Stimulated activated CD8-positive, alpha-beta memory T cell treated with anti-CD3 and anti-CD28 coated beads, Interleukin-15, amount 100 ng/mL, for 4 hours (primary cell): ENCODE measurements at regions not wholly inside any gene's neighbourhood (a gene's known extent, or its start where the extent isn't known, plus 50 kb on each side); places are given as distances from the start of the nearest gene placed in this dataset.

Experiments used
- DNase-seq, 2 donors: peaks; one replicate each; pipeline ENCODE4 v3.0.0-alpha.2; 2020; ENCODE audit warnings: low read depth in 2 of 2

GRCh38 chr10:78997635-78998618, 70.8 kb upstream of the ZMIZ1 start:
- no peak for DNase-seq

- DNase-seq, result no peak
These were observed 67.5 kb upstream of the ZMIZ1 start for GRCh38 chr10:79001082-79001885.

- DNase-seq, result no peak
These were observed 66.4 kb upstream of the ZMIZ1 start for GRCh38 chr10:79002336-79002735.

- no peak for DNase-seq
These were observed 65.3 kb upstream of the ZMIZ1 start for GRCh38 chr10:79003183-79004100.

- DNase-seq, result no peak
These were observed 64.5 kb upstream of the ZMIZ1 start for GRCh38 chr10:79004311-79004710.

- no peak for DNase-seq
These were observed 63.5 kb upstream of the ZMIZ1 start for GRCh38 chr10:79005126-79005810.

GRCh38 chr10:79007018-79007417, 61.7 kb upstream of the ZMIZ1 start:
- DNase-seq, result no peak

- DNase-seq, result no peak
These were observed 61.1 kb upstream of the ZMIZ1 start for GRCh38 chr10:79007421-79008319.

- DNase-seq, result no peak
These were observed 59.6 kb upstream of the ZMIZ1 start for GRCh38 chr10:79009145-79009544.

- no peak for DNase-seq
These were observed 56.2 kb upstream of the ZMIZ1 start for GRCh38 chr10:79012567-79012966.

GRCh38 chr10:79013406-79013987, 55.3 kb upstream of the ZMIZ1 start:
- no peak for DNase-seq

- no peak for DNase-seq
These were observed 54.0 kb upstream of the ZMIZ1 start for GRCh38 chr10:79014796-79015195.

- no peak for DNase-seq
These were observed 50.8 kb upstream of the ZMIZ1 start for GRCh38 chr10:79017882-79018520.

- no peak for DNase-seq
These were observed 50.2 kb upstream of the ZMIZ1 start for GRCh38 chr10:79018521-79019011.
